HG03378 (cell line): ENCODE measurements at regions not wholly inside any gene's neighbourhood (a gene's known extent, or its start where the extent isn't known, plus 50 kb on each side); places are given as distances from the start of the nearest gene placed in this dataset.

Experiments
- ATAC-seq: cut with Tn5 transposase; IDR thresholded peaks from one replicate; pipeline ENCODE4 v1.9.1; 2021; ENCODE audit warnings: mild to moderate bottlenecking, moderate library complexity; ENCODE audit not compliant: unreplicated experiment

GRCh38 chr15:69956417-69956816, 141.3 kb downstream of the TLE3 start:
- no peak for ATAC-seq

- no peak for ATAC-seq
These were observed 140.5 kb downstream of the TLE3 start for GRCh38 chr15:69957175-69957574.

- ATAC-seq: no peak
These were observed 139.1 kb downstream of the TLE3 start for GRCh38 chr15:69958496-69959084.

- no peak for ATAC-seq
These were observed 135.2 kb downstream of the TLE3 start for GRCh38 chr15:69962561-69962960.

- ATAC-seq: no peak
These were observed 134.3 kb downstream of the TLE3 start for GRCh38 chr15:69963385-69963784.

- no peak for ATAC-seq
These were observed 125.9 kb downstream of the TLE3 start for GRCh38 chr15:69971771-69972170.

GRCh38 chr15:69972436-69972835, 125.3 kb downstream of the TLE3 start:
- no peak for ATAC-seq

GRCh38 chr15:69973102-69973714, 124.5 kb downstream of the TLE3 start:
- ATAC-seq: no peak

- ATAC-seq: no peak
These were observed 123.8 kb downstream of the TLE3 start for GRCh38 chr15:69973880-69974279.

GRCh38 chr15:69974321-69974720, 123.4 kb downstream of the TLE3 start:
- ATAC-seq: no peak

GRCh38 chr15:69976366-69976994, 121.2 kb downstream of the TLE3 start:
- no peak for ATAC-seq

- ATAC-seq: no peak
These were observed 119.1 kb downstream of the TLE3 start for GRCh38 chr15:69978603-69979002.

GRCh38 chr15:69979262-69979661, 118.5 kb downstream of the TLE3 start:
- peak; percentile 39 for ATAC-seq

GRCh38 chr15:69979783-69980182, 117.9 kb downstream of the TLE3 start:
- peak; percentile 81 for ATAC-seq

- no peak for ATAC-seq
These were observed 117.2 kb downstream of the TLE3 start for GRCh38 chr15:69980341-69981059.

- no peak for ATAC-seq
These were observed 115.7 kb downstream of the TLE3 start for GRCh38 chr15:69982037-69982436.

- no peak for ATAC-seq
These were observed 113.9 kb downstream of the TLE3 start for GRCh38 chr15:69983696-69984265.

- ATAC-seq: no peak
These were observed 109.9 kb downstream of the TLE3 start for GRCh38 chr15:69987492-69988489.

- no peak for ATAC-seq
These were observed 109.0 kb downstream of the TLE3 start for GRCh38 chr15:69988541-69989225.
